ENCODE measurements at regions not wholly inside any gene's neighbourhood (a gene's known extent, or its start where the extent isn't known, plus 50 kb on each side); places are given as distances from the start of the nearest gene placed in this dataset.

GRCh38 chr5:156006026-156006647 is 320.8 kb upstream of the SGCD start (continued):
- no peak for TF ChIP-seq PHF8 (conservative IDR thresholded peaks at IDR 0.05; ENCODE audit: low read depth, low read length)
- TF ChIP-seq NRF1 (IDR thresholded peaks at IDR 0.05; ENCODE audit: low read depth, low read length), result no peak
- TF ChIP-seq, protein P1, sequence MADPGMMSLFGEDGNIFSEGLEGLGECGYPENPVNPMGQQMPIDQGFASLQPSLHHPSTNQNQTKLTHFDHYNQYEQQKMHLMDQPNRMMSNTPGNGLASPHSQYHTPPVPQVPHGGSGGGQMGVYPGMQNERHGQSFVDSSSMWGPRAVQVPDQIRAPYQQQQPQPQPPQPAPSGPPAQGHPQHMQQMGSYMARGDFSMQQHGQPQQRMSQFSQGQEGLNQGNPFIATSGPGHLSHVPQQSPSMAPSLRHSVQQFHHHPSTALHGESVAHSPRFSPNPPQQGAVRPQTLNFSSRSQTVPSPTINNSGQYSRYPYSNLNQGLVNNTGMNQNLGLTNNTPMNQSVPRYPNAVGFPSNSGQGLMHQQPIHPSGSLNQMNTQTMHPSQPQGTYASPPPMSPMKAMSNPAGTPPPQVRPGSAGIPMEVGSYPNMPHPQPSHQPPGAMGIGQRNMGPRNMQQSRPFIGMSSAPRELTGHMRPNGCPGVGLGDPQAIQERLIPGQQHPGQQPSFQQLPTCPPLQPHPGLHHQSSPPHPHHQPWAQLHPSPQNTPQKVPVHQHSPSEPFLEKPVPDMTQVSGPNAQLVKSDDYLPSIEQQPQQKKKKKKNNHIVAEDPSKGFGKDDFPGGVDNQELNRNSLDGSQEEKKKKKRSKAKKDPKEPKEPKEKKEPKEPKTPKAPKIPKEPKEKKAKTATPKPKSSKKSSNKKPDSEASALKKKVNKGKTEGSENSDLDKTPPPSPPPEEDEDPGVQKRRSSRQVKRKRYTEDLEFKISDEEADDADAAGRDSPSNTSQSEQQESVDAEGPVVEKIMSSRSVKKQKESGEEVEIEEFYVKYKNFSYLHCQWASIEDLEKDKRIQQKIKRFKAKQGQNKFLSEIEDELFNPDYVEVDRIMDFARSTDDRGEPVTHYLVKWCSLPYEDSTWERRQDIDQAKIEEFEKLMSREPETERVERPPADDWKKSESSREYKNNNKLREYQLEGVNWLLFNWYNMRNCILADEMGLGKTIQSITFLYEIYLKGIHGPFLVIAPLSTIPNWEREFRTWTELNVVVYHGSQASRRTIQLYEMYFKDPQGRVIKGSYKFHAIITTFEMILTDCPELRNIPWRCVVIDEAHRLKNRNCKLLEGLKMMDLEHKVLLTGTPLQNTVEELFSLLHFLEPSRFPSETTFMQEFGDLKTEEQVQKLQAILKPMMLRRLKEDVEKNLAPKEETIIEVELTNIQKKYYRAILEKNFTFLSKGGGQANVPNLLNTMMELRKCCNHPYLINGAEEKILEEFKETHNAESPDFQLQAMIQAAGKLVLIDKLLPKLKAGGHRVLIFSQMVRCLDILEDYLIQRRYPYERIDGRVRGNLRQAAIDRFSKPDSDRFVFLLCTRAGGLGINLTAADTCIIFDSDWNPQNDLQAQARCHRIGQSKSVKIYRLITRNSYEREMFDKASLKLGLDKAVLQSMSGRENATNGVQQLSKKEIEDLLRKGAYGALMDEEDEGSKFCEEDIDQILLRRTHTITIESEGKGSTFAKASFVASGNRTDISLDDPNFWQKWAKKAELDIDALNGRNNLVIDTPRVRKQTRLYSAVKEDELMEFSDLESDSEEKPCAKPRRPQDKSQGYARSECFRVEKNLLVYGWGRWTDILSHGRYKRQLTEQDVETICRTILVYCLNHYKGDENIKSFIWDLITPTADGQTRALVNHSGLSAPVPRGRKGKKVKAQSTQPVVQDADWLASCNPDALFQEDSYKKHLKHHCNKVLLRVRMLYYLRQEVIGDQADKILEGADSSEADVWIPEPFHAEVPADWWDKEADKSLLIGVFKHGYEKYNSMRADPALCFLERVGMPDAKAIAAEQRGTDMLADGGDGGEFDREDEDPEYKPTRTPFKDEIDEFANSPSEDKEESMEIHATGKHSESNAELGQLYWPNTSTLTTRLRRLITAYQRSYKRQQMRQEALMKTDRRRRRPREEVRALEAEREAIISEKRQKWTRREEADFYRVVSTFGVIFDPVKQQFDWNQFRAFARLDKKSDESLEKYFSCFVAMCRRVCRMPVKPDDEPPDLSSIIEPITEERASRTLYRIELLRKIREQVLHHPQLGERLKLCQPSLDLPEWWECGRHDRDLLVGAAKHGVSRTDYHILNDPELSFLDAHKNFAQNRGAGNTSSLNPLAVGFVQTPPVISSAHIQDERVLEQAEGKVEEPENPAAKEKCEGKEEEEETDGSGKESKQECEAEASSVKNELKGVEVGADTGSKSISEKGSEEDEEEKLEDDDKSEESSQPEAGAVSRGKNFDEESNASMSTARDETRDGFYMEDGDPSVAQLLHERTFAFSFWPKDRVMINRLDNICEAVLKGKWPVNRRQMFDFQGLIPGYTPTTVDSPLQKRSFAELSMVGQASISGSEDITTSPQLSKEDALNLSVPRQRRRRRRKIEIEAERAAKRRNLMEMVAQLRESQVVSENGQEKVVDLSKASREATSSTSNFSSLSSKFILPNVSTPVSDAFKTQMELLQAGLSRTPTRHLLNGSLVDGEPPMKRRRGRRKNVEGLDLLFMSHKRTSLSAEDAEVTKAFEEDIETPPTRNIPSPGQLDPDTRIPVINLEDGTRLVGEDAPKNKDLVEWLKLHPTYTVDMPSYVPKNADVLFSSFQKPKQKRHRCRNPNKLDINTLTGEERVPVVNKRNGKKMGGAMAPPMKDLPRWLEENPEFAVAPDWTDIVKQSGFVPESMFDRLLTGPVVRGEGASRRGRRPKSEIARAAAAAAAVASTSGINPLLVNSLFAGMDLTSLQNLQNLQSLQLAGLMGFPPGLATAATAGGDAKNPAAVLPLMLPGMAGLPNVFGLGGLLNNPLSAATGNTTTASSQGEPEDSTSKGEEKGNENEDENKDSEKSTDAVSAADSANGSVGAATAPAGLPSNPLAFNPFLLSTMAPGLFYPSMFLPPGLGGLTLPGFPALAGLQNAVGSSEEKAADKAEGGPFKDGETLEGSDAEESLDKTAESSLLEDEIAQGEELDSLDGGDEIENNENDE (IDR thresholded peaks at IDR 0.05; ENCODE audit: insufficient replicate concordance, low read length), result no peak
- TF ChIP-seq CEBPB (IDR thresholded peaks at IDR 0.05; ENCODE audit: low read depth, low read length), result no peak

Measured in H1 (cell line).